ENCODE measurements at regions not wholly inside any gene's neighbourhood (a gene's known extent, or its start where the extent isn't known, plus 50 kb on each side); places are given as distances from the start of the nearest gene placed in this dataset.

GRCh38 chr11:127461241-127462064, 460.9 kb upstream of the KIRREL3 start:
- Histone ChIP-seq H3K4me2 (replicated peaks; ENCODE audit: low read depth, low read length, poor library complexity, severe bottlenecking) (no peak overlapping the region), H3K4me3 (ENCODE audit: control extremely low read depth in 1 of 5, extremely low read depth in 1 of 5, insufficient read depth in 1 of 5, low read depth in 2 of 5, low read length in 4 of 5) (no peak overlapping the region), H2AFZ (ENCODE audit: insufficient read depth, low read depth, low read length, poor library complexity, severe bottlenecking) (no peak overlapping the region), H3K27me3 (replicated peaks in 1 of 4; ENCODE audit: control extremely low read depth in 1 of 4, control insufficient read depth in 3 of 4, insufficient read depth in 4 of 4, low read length in 3 of 4) (no peaks in the 10 kb centered on the region), H3K79me2 (ENCODE audit: control insufficient read depth, insufficient read depth, low read length) (no peaks in the 10 kb centered on the region), H4K20me1 (ENCODE audit: control insufficient read depth, insufficient read depth, low read length, poor library complexity, severe bottlenecking) (no peaks in the 10 kb centered on the region), H3K9ac (ENCODE audit: low read length) (no peak overlapping the region), H3K4me1 (ENCODE audit: control insufficient read depth in 2 of 2, insufficient read depth in 2 of 2, low read length in 2 of 2) (no peaks in the 10 kb centered on the region), H3K27ac (ENCODE audit: low read length in 2 of 2) (no peak overlapping the region), H3K36me3 (replicated peaks in 1 of 2; ENCODE audit: control extremely low read depth in 1 of 2, control insufficient read depth in 1 of 2, extremely low read depth in 1 of 2, insufficient read depth in 2 of 2, low read length in 1 of 2) (no peaks in the 10 kb centered on the region), H3K9me3 (ENCODE audit: control extremely low read depth in 1 of 3, control insufficient read depth in 2 of 3, insufficient read depth in 1 of 3, low read length in 2 of 3) (no peaks in the 10 kb centered on the region)
- Mint-ChIP-seq H3K27ac (no peak overlapping the region), H3K9me3 (ENCODE audit: insufficient read depth) (no peaks in the 10 kb centered on the region), H3K4me3 (no peak overlapping the region), H3K4me1 (no peaks in the 10 kb centered on the region), H3K27me3 (no peaks in the 10 kb centered on the region)
- no peak for DNase-seq
- no peak for TF ChIP-seq EZH2 (IDR thresholded peaks at IDR 0.05; ENCODE audit: borderline replicate concordance, insufficient read depth, low read depth, low read length, poor library complexity, severe bottlenecking)
- TF ChIP-seq, protein P1, sequence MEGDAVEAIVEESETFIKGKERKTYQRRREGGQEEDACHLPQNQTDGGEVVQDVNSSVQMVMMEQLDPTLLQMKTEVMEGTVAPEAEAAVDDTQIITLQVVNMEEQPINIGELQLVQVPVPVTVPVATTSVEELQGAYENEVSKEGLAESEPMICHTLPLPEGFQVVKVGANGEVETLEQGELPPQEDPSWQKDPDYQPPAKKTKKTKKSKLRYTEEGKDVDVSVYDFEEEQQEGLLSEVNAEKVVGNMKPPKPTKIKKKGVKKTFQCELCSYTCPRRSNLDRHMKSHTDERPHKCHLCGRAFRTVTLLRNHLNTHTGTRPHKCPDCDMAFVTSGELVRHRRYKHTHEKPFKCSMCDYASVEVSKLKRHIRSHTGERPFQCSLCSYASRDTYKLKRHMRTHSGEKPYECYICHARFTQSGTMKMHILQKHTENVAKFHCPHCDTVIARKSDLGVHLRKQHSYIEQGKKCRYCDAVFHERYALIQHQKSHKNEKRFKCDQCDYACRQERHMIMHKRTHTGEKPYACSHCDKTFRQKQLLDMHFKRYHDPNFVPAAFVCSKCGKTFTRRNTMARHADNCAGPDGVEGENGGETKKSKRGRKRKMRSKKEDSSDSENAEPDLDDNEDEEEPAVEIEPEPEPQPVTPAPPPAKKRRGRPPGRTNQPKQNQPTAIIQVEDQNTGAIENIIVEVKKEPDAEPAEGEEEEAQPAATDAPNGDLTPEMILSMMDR (IDR thresholded peaks at IDR 0.05), result no peak
- ChIA-PET CTCF (no interaction called here), POLR2A (no interaction called here)
- 74% methylated on average over 2 of the region's 6 CpGs for WGBS (ENCODE audit: insufficient coverage)
- no peak for ATAC-seq (ENCODE audit: low read depth)
- intact Hi-C loops (cut with micrococcal nuclease), result no loop called here

- Mint-ChIP-seq H3K27ac (no peak overlapping the region), H3K4me3 (no peak overlapping the region), H3K9me3 (ENCODE audit: insufficient read depth) (no peaks in the 10 kb centered on the region), H3K4me1 (no peaks in the 10 kb centered on the region), H3K27me3 (no peaks in the 10 kb centered on the region)
- H3K4me1 ChIP-seq (ENCODE audit: control insufficient read depth in 2 of 2, insufficient read depth in 2 of 2, low read length in 2 of 2), result no peaks in the 10 kb centered on the region
- ATAC-seq (ENCODE audit: low read depth) (no peak), DNase-seq (no peak)
- WGBS (ENCODE audit: insufficient coverage), result 71% methylated on average over 1 of the region's 2 CpGs
- H3K79me2 ChIP-seq (ENCODE audit: control insufficient read depth, insufficient read depth, low read length), result no peaks in the 10 kb centered on the region
- ChIA-PET CTCF (no interaction called here), POLR2A (no interaction called here)
- no peak overlapping the region for H2AFZ ChIP-seq (ENCODE audit: insufficient read depth, low read depth, low read length, poor library complexity, severe bottlenecking)
- H3K9ac ChIP-seq (ENCODE audit: low read length), result no peak overlapping the region
- no peak overlapping the region for H3K4me2 ChIP-seq (replicated peaks; ENCODE audit: low read depth, low read length, poor library complexity, severe bottlenecking)
- TF ChIP-seq EZH2 (IDR thresholded peaks at IDR 0.05; ENCODE audit: borderline replicate concordance, insufficient read depth, low read depth, low read length, poor library complexity, severe bottlenecking), result no peak
- TF ChIP-seq, protein P1 (IDR thresholded peaks at IDR 0.05), result no peak
- no peaks in the 10 kb centered on the region for H3K27me3 ChIP-seq (replicated peaks in 1 of 4; ENCODE audit: control extremely low read depth in 1 of 4, control insufficient read depth in 3 of 4, insufficient read depth in 4 of 4, low read length in 3 of 4)
- intact Hi-C loops (cut with micrococcal nuclease), result no loop called here
- H3K9me3 ChIP-seq (ENCODE audit: control extremely low read depth in 1 of 3, control insufficient read depth in 2 of 3, insufficient read depth in 1 of 3, low read length in 2 of 3), result no peaks in the 10 kb centered on the region
- no peak overlapping the region for H3K4me3 ChIP-seq (ENCODE audit: control extremely low read depth in 1 of 5, extremely low read depth in 1 of 5, insufficient read depth in 1 of 5, low read depth in 2 of 5, low read length in 4 of 5)
- H3K27ac ChIP-seq (ENCODE audit: low read length in 2 of 2), result no peak overlapping the region
- no peaks in the 10 kb centered on the region for H3K36me3 ChIP-seq (replicated peaks in 1 of 2; ENCODE audit: control extremely low read depth in 1 of 2, control insufficient read depth in 1 of 2, extremely low read depth in 1 of 2, insufficient read depth in 2 of 2, low read length in 1 of 2)
- no peaks in the 10 kb centered on the region for H4K20me1 ChIP-seq (ENCODE audit: control insufficient read depth, insufficient read depth, low read length, poor library complexity, severe bottlenecking)
Observed at GRCh38 chr11:127458561-127458960, 458.0 kb upstream of the KIRREL3 start.

Data from B cell (primary cell).